GM10248 (cell line): ENCODE measurements at regions not wholly inside any gene's neighbourhood (a gene's known extent, or its start where the extent isn't known, plus 50 kb on each side); places are given as distances from the start of the nearest gene placed in this dataset.

Source experiments
- CTCF ChIA-PET: fragments of 300-600 bp; sonication (Branson Sonifier 250); formaldehyde crosslinking; extraction: SDS; loops from one replicate; lab custom pipeline; 2021; ENCODE audit warnings: antibody characterized with exemption; lab: Yijun Ruan, JAX
- POLR2A ChIA-PET: fragments of 350-650 bp; sonication (Branson Sonifier 250); formaldehyde crosslinking; extraction: SDS; loops from one replicate; lab custom pipeline; 2020; ENCODE audit warnings: antibody characterized with exemption; lab: Yijun Ruan, JAX
- DNase-seq: peaks from one replicate; pipeline ENCODE4 v3.0.0; 2012; ENCODE audit errors: extremely low spot score
- TF ChIP-seq, protein P1 (sequence below): IDR thresholded peaks from 2 replicates; pipeline ENCODE4 v1.5.1; 2012; ENCODE audit warnings: mild to moderate bottlenecking, low read depth; ENCODE audit errors: extremely low read depth, missing control alignments, control extremely low read depth

DNA sequence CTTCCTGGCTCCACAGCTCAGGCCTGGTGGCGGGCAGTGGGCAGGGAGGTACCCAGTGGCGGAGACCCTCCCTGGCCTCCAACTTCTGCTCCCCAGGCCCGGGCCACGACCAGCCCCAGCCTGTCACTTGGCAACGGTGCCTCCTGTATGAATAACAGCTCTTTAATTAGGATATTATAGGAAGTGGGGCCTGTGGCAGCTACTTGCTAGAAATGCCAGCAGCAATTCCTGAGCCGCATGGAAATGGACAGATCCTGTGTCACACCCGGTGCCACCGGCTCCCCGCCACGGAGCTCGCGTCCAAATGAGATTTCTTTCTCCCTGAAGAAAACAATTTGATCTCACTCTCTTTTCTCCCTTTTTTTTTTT lies 104.5 kb downstream of the CHST1 start:
- DNase-seq = no peak
- CTCF ChIA-PET = no interaction called here
- TF ChIP-seq, protein P1, sequence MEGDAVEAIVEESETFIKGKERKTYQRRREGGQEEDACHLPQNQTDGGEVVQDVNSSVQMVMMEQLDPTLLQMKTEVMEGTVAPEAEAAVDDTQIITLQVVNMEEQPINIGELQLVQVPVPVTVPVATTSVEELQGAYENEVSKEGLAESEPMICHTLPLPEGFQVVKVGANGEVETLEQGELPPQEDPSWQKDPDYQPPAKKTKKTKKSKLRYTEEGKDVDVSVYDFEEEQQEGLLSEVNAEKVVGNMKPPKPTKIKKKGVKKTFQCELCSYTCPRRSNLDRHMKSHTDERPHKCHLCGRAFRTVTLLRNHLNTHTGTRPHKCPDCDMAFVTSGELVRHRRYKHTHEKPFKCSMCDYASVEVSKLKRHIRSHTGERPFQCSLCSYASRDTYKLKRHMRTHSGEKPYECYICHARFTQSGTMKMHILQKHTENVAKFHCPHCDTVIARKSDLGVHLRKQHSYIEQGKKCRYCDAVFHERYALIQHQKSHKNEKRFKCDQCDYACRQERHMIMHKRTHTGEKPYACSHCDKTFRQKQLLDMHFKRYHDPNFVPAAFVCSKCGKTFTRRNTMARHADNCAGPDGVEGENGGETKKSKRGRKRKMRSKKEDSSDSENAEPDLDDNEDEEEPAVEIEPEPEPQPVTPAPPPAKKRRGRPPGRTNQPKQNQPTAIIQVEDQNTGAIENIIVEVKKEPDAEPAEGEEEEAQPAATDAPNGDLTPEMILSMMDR = no peak
- POLR2A ChIA-PET = no interaction called here

DNA sequence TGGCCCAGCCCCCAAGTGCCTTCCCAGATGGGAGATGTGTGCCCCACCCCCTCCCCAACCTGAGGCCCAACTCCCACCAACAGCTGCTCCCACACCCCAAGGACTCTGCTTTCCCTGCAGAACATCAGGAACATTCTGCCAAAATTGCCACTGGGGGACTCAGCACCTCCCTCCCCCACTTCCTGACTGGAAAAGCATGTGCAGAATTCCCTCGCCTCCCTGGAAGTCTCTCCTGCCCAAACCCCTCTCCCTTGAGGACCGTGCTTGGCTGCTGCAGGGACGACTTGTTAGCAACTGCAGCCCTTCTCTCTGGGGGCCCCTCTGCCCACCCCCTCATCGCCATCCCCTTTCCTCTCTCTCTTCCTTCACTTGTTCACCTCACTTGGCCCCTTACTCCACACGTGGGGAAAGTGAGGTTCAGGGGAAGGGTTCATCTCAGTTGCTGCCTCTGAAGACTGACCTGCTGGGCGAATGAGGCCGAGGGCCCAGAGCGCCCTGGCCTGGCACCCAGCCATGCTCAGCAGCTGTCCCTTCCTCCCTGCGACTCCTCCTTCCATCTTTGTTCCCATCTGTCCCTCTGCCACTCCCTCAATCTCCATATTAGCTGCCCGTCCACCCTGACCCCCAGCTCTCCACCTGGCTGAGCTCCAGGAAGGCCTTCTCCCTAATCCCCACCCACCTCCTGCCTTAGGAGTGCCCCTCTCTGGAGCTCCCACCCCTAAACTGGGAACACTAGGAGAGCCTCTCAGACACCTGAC lies 105.1 kb downstream of the CHST1 start:
- ChIA-PET POLR2A (no interaction called here), CTCF (no interaction called here)
- TF ChIP-seq, protein P1 = no peak
- DNase-seq = no peak

DNA sequence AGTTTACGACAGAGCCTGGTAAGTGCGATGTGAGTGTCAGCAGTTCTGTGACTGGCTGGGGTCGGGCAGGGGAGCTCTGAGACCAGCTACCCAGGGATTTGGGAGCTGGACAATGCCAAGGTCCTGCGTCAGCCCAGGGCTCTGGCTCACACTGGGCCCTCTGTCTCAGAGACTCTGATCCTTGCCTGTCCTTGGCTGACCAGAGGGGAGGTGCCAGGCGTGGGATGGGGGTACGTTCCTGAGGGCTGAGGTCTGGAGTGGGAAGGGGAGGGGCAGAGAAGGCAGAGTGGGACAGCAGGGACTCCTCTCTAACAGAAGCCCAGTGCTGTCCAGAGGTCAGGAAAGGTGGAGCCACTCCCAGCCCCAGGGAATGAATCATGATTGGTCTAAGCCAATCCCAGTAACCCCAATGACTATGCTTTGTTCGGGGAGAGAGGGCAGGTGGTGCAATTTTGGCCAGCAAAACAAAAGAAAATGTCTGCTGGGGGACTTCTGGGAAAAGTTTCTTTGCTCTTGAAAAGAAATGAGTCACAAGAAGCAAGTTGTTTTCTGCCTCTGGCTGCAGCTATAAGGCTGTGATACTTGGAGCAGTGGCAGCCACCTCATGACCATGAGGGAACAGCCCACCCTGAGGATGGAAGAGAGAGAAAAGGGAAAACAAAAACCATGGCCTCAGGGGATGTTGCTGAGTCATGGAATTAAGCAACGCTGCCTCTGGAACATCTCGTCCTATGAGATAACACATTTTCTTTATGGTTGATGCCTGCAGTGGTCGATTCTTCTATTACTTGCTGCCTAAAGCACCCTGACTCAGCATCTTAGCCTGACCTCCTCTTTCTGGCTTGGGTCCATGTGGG lies 108.3 kb downstream of the CHST1 start:
- TF ChIP-seq, protein P1 = no peak

DNA sequence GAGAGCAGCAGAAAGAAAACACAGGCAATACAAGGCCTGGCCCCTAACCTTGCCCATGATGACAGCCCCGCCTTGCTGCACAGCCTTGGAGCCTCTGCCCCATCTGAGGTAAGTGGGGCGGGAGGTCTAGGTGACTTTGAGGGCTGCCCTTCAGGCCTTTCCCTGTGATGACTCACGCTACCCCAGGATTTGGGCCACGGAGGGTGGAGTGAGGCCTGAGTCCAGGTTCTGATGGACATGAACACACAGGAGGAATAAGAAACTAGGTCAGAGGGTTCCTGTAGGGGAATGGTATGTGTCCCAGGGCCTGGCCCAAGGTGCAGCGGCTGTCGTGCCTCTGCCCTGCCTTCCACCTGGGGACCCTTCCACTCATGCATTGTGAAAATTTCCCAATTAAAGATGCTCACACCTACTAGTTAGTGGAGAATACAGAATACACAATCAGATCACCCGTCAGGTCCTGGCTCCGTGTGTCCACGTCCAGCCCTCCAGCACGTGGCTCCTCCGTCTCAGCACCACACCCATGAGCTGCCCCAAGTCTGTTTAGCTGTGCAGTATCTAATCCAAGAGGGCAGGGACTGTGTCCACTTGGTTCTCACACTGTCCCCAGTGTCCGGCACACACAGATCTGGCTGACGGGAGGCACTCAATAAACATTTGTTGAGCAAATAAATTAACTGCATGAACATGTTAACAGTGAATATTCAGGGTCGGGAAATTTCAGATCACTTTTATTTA lies 111.0 kb downstream of the CHST1 start:
- DNase-seq = no peak
- ChIA-PET CTCF (no interaction called here), POLR2A (no interaction called here)
- TF ChIP-seq, protein P1 = no peak

More for the DNA sequence above, 108.3 kb downstream of the CHST1 start:
- DNase-seq = no peak
- ChIA-PET CTCF (no interaction called here), POLR2A (no interaction called here)

DNA sequence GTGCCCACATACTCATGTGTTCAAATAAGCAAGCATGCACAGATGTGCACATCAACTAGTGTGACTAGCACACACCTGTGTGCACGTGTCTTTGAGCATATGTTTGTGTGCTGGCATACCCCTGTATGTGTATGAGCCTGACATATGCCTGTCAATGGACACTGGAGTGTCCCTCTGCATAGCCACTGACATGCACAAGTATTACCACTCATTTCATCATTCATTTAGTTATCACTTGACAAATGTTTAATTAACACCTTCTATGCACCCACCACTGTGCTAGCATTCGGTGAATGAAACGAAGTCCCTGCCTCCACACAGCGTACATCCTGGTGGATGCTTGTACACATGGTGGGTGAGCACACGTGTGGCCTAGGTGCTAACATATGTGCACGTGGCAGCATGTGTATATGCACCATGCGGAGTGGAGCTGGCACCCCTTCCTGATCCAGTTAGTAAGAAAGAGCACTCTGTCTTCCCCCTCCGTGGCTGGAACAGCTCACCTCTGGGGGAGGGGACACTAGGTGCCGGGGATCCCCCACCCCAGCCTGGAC lies 112.0 kb downstream of the CHST1 start:
- DNase-seq = no peak
- TF ChIP-seq, protein P1 = no peak
- POLR2A ChIA-PET = no interaction called here
- CTCF ChIA-PET = no interaction called here

DNA sequence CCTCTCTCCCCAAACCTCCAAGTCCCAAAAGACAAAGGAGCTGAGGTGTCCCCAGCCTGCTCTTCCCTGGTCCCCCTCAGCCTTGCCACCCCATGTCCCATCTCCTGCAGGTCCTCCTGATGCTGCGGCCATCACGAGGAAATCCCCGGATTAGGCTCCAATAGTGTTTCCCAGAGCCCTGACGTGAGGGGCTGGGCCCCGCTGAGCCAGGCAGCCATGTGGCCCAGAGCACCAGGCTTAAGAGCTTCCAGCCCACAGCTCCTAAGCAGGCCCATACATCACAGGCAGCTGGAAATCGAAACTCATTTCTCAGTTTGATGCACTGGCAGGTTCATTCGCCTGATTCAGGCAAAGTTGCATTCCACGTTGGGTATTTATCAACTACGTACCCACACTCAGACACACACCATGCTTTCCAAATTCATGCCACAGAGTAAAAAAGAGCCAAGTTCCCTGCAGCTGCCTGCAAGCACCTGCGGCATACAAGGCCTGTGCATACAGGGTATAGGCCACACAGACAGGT lies 114.2 kb downstream of the CHST1 start:
- no peak for DNase-seq
- TF ChIP-seq, protein P1 = no peak
- POLR2A ChIA-PET = no interaction called here
- CTCF ChIA-PET = interaction anchor here (1.0 to 1.2 kb wide), 2 partner anchors 12 to 220 kb away, joined by 3 to 4 read pairs; no protein-coding TSS in a partner anchor
